ENCODE measurements at regions not wholly inside any gene's neighbourhood (a gene's known extent, or its start where the extent isn't known, plus 50 kb on each side); places are given as distances from the start of the nearest gene placed in this dataset.
A peak's percentile ranks its signal among the peaks of the same experiment; 100 is the strongest.

DNA sequence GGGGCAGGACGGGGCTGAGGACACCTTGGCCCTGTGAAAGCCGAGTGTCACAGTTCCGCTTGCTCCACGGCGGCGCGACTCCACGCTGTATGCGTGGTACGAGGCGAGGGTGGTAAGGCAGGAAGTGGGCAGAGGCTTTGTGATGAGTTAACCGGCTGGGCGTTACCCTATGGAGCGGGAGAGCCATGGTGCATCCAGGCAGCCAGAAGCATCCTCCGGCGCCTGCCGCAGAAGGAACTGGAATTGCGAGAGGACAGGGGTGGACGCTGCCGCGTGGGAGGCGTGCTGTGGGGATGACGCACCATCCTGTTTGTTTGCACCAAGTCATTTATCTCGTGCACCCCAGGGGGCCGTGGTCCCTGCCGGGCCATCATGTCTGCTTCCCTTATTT is 643.9 kb downstream of the BRD1 start:
- DNase-seq (ENCODE audit: low spot score): no peak

DNA sequence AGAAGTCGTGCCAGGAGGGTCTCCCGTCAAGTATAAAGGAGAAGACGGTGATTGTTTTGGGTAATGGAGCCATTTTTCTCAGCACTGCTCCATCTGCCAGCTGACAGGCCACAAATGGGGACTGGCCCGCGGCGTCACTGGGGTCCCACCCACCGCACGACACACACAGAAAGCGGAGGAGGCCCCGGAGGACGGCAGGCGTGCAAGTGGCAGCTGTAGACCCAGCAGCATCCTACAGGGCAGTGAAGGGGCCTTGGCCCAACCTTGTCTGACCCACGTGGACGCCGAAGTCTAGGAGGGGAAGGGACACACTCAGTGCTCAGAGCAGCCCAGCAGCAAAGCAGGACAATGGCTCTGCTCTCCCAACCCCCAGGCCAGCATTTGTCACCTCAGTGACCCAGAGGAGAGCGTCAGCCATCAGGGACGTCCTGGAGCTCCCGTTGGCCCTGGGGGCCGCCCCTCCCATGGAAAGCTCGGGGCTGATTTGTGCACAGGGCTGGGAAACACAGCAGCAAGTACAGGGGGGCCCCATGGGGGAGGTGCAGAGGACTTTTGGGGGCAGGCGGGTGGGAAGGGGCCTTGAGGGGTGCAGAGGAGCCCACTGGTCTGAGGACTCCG is 644.4 kb downstream of the BRD1 start:
- no peak for DNase-seq (ENCODE audit: low spot score)

DNA sequence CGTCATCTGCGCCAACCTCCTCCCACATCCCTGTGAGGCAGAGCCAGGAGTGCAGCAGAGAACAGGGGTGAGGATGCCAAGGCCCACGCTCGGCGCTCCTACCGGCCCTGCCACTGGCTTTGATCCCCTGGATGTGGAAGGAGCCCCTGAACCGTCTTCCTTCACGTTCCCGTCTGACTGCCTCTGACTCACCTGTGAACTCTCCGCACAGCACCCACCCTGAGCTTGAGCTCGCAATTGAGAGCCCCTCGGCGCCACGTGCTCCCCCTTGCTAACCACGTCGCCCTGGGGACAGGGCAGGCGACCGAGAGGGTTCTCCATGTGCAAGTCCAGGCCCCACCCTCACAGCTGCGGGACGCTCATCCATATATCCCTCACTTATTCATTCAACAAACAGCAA is 645.3 kb downstream of the BRD1 start:
- DNase-seq (ENCODE audit: low spot score): no peak

DNA sequence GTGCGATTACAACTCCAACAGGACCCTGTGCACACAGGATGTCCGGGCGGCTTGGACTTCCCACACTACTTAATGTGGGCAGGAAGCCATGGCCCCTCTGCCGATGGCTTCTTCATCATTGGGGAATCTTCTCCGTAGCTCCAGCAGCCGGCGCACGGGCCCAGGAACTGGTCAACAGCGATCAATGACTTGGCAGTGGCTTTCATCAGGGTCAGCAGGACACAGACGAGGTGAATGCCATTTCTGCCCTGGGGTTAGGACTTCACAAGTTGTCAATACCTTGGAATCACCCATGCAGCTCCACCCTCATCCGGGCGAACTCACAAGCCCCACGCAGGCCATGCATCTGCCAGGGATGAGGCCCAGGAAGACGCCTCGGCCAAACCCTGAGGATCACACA is 645.7 kb downstream of the BRD1 start:
- no peak for DNase-seq (ENCODE audit: low spot score)

- DNase-seq (ENCODE audit: low spot score): no peak
Observed at GRCh38 chr22:49181431-49181830, 646.2 kb downstream of the BRD1 start.

GRCh38 chr22:49180683-49181024 is 647.0 kb downstream of the BRD1 start:
- DNase-seq (ENCODE audit: low spot score): no peak

GRCh38 chr22:49179886-49180682 is 647.6 kb downstream of the BRD1 start:
- DNase-seq (ENCODE audit: low spot score): no peak

GRCh38 chr22:49179175-49179574 is 648.5 kb downstream of the BRD1 start:
- no peak for DNase-seq (ENCODE audit: low spot score)

DNA sequence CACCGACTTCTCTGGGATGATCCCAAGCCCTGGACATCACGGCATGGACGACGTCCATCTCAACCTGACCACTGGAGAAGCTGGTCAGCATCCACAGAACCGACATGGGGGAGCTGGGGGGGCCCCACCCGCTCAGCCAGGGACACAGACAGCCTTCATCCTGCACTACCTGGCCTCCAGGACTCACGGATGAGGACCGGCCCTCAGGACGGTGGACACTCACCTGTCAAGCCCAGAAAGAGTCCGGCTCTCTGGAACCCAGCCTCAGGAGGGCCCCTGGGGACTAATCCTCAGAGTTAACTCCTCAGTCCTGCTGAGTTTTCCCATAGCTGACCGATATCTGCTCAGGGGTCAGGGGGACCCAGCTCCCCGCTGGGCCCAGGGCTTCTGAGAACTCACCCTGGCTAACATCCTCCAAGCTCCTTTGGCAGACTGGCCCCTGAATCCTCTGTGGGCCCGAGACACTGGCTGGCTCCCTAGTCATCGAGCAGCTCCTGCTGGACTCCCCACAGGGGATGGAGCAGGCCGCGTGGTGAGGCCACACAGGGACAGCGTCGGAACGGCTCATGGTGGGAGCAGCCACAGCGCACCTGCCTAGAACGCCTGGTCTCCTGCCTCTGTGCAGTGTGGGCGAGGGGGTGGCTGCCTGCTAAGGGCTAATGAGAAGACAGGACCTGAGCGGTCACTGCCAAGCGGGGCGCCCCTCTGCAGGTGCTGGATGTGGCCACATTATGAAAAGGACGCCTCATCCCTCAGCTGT is 649.2 kb downstream of the BRD1 start:
- no peak for DNase-seq (ENCODE audit: low spot score)

GRCh38 chr22:49177666-49178065 is 650.0 kb downstream of the BRD1 start:
- no peak for DNase-seq (ENCODE audit: low spot score)

GRCh38 chr22:49176956-49177355 is 650.7 kb downstream of the BRD1 start:
- DNase-seq (ENCODE audit: low spot score): no peak

DNA sequence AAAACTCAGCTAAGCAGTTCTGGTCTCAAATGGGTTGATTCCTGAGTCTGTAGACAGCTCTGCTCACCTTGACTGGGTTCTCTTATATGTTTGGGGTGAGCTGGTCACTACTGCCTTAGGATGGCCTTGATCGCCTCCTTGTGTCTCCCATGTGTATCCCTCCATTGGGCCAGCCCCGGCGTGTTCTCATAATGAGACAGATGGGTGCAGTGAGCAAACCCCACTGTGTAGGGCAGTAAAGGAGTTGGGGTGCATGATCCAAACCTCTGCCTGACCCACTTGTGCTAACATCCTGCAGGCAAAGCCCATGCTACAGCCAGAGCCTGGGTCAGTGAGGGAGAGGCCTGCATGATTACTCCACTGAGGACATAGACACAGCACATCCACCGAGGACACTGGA is 657.6 kb downstream of the BRD1 start:
- DNase-seq (ENCODE audit: low spot score): peak; percentile 2

DNA sequence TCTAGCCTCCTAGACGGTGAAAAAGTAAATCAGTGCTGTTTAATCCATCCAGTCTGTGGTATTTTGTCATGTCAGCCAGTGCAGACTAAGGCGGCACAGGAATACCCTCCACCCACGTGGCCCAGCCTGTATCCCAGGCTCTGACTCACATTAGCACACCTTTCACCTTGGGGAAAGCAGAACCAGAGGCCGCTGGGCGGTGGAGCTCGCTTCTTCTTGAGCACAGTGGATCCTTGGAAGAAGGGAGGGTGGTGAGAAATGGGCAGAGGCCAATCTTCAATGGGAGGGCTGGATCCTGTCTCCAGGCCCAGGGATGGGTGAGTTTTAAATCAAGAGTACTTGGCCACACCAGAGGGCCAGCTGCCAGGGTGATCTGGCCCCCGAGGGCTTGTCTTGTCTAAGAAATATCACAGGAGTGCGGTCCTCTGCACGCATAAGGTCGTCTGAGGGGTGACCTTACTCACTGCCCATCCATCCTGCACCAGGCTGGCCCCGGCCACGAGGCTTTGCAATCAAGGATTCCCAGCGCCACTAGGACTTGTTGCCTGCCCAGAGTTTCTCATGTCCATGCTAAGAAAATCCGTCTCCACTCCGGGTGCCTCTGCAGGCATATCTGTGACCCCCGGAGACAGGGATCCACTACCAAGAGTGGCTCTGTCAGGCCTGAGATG is 658.5 kb downstream of the BRD1 start:
- DNase-seq (ENCODE audit: low spot score): no peak

DNA sequence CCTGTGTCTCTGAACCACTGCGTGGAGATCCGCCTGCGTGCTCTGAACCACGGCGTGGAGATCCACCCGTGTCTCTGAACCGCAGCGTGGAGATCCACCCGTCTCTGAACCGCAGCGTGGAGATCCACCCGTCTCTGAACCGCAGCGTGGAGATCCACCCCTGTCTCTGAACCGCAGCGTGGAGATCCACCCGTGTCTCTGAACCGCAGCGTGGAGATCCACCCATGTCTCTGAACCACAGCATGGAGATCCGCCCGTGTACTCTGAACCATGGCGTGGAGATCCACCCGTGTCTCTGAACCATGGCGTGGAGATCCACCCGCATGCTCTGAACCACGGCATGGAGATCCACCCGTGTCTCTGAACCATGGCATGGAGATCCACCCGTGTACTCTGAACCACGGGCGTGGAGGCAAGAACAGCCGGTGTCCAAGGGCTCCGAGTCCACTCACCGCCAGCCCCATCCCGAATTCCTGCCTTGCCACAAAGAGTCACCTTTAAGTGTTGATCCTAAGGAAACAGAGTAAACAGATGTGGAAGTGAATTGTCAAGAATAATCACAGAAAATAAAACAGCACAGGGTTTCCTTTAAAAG is 659.4 kb downstream of the BRD1 start:
- no peak for DNase-seq (ENCODE audit: low spot score)

DNA sequence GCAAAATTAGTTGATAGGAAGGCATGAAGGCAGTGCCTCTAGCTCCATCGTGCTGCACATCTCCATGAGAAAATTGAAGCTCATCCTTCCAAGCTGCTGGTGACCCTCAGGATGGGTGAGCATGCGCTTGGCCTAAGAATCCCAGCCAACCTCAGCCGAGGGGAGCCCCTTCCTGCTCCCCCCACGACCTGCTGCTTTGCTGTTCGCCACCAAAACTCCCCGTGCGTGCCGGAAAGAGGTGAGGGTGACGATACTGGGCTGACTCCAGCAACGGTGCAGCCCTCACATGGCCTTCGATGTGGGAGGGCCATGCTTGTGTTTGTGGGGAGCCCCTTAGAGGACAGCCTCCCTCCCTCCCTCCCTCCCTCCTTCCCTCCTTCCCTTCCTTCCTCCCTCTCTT is 660.9 kb downstream of the BRD1 start:
- DNase-seq (ENCODE audit: low spot score): no peak

DNA sequence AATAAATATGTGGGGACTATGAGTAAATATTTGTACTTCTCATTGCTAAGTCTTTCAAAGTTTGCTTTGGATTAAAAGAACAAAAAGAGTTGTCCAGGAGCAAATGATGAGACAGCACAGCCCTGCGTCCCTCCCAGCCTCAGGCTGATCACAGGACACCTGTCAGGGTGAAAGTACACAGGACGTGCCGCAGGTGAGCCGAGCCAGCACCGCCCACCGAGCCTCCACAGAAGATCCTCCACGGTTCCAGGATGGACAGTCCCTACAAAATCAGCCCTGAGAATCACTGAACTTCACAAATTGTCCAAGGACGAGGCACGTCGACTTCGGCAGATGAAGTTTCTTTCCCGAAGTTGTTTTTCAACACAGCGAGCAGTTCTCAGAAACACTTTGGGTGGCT is 661.5 kb downstream of the BRD1 start:
- no peak for DNase-seq (ENCODE audit: low spot score)

GRCh38 chr22:49164773-49165320 is 662.8 kb downstream of the BRD1 start:
- no peak for DNase-seq (ENCODE audit: low spot score)

DNA sequence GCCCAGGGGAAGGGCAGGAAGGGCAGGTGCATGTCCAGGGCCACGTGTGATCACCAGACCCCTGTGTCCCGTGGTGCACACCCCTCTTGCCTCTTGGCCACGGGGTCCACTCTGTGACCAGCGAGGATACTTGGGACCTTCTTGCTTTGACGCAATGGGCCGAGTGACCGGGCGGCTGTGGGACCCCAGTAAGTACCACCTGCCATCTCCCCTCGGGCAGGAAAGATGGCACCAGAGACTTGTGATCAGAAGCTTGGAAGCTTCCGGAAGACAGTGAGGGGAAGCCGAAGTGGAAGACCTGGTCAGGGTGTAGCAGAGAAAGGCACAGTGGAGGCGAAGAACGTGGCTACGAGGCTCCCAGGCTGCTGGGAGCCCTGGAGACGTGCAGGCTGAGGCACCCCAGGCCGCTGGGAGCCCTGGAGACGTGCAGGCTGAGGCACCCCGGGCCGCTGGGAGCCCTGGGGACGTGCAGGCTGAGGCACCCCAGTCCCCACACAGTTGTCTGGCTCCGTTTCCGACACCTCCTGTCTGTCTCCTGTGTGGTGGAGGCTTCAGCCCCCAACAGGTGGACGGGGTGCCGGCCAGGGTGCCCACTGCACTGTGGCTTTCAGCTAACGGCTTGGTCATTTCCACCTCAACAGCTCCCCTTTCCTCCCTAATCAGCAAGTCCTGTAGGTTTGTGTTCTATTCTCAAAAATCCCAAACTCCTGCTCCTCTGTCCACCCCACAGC is 663.5 kb downstream of the BRD1 start:
- DNase-seq (ENCODE audit: low spot score): no peak

- DNase-seq (ENCODE audit: low spot score): no peak
Observed at GRCh38 chr22:49163258-49163959, 664.3 kb downstream of the BRD1 start.

DNA sequence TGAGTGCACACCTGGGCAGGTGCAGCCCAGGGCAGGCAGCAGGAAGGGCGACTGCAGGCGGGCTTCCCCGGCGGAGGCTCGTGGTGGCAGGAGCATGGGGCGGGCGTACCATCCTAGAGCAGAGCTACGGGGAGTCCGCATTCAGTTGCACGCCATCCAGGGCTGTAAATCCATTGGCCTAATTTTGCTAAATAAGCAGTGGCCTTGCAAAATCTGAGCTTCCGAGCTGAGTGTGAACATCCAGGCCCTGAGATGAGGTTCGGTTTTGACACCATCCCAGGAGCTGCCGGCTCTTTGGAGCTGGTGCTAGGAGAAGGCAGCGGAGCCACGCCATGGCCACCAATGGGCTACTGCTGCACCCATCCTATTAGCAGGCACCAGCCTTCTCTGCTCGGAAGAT is 664.8 kb downstream of the BRD1 start:
- no peak for DNase-seq (ENCODE audit: low spot score)

Data from HT-29 (cell line).